H9 (cell line): ENCODE measurements at regions not wholly inside any gene's neighbourhood (a gene's known extent, or its start where the extent isn't known, plus 50 kb on each side); places are given as distances from the start of the nearest gene placed in this dataset.

ENCODE experiments used
- DNase-seq: peaks from one replicate; pipeline ENCODE4 v3.0.0-alpha.2; 2017
- H2AFZ ChIP-seq: one replicate; pipeline ENCODE4 v1.6.1; 2013; ENCODE audit warnings: mild to moderate bottlenecking, low read length, control low read depth, moderate library complexity
- H2AK5ac ChIP-seq: 2 replicates; pipeline ENCODE4 v1.6.1; 2013; ENCODE audit warnings: low read length, control low read depth, mixed read lengths; ENCODE audit not compliant: insufficient read length
- H2BK120ac ChIP-seq: one replicate; pipeline ENCODE4 v1.6.1; 2013; ENCODE audit warnings: low read depth, mild to moderate bottlenecking, low read length, control low read depth, inconsistent platforms; ENCODE audit not compliant: poor library complexity, severe bottlenecking
- H2BK12ac ChIP-seq: 2 replicates; pipeline ENCODE4 v1.6.1; 2013; ENCODE audit warnings: low read length, control low read depth, mixed read lengths, low read depth; ENCODE audit not compliant: insufficient read length
- H2BK15ac ChIP-seq: 2 replicates; pipeline ENCODE4 v1.6.1; 2013; ENCODE audit warnings: low read depth, low read length, control low read depth
- H2BK20ac ChIP-seq: one replicate; pipeline ENCODE4 v1.6.1; 2013; ENCODE audit warnings: low read depth, mild to moderate bottlenecking, low read length, control low read depth, inconsistent platforms; ENCODE audit not compliant: poor library complexity, severe bottlenecking
- H2BK5ac ChIP-seq: 2 replicates; pipeline ENCODE4 v1.6.1; 2013; ENCODE audit warnings: low read length, control low read depth, mixed read lengths; ENCODE audit not compliant: insufficient read length
- H3K14ac ChIP-seq: 2 replicates; pipeline ENCODE4 v1.6.1; 2013; ENCODE audit warnings: low read length, control low read depth; ENCODE audit not compliant: insufficient read depth
- H3K18ac ChIP-seq: 2 replicates; pipeline ENCODE4 v1.6.1; 2013; ENCODE audit warnings: low read depth, mild to moderate bottlenecking, mixed read lengths, low read length, control low read depth; ENCODE audit not compliant: insufficient read length
- H3K23ac ChIP-seq: 2 replicates; pipeline ENCODE4 v1.6.1; 2013; ENCODE audit warnings: low read length, control low read depth, mixed read lengths, low read depth; ENCODE audit not compliant: insufficient read length
- H3K23me2 ChIP-seq: 2 replicates; pipeline ENCODE4 v1.6.1; 2013; ENCODE audit warnings: low read depth, mild to moderate bottlenecking, mixed read lengths, low read length, control low read depth; ENCODE audit not compliant: insufficient read length, poor library complexity, severe bottlenecking
- H3K27ac ChIP-seq: 2 replicates; pipeline ENCODE4 v1.5.1; 2013; ENCODE audit warnings: low read length, control low read depth, mixed read lengths, low read depth; ENCODE audit not compliant: insufficient read length
- H3K27me3 ChIP-seq: 2 replicates; pipeline ENCODE4 v1.6.1; 2013; ENCODE audit warnings: low read length, control low read depth, inconsistent platforms; ENCODE audit not compliant: insufficient read depth
- H3K4ac ChIP-seq: 2 replicates; pipeline ENCODE4 v1.6.1; 2013; ENCODE audit warnings: low read depth, mild to moderate bottlenecking, control low read depth, inconsistent platforms, low read length, moderate library complexity
- H3K4me1 ChIP-seq: 2 replicates; pipeline ENCODE4 v1.6.1; 2013; ENCODE audit warnings: low read length, control low read depth, inconsistent platforms; ENCODE audit not compliant: insufficient read depth
- H3K4me2 ChIP-seq: 2 replicates; pipeline ENCODE4 v1.6.1; 2013; ENCODE audit warnings: low read length, control low read depth, mixed read lengths; ENCODE audit not compliant: insufficient read length, insufficient read depth
- H3K56ac ChIP-seq: 2 replicates; pipeline ENCODE4 v1.6.1; 2013; ENCODE audit warnings: low read depth, mild to moderate bottlenecking, mixed read lengths, low read length, control low read depth; ENCODE audit not compliant: insufficient read length
- H3K79me1 ChIP-seq: 2 replicates; pipeline ENCODE4 v1.6.1; 2013; ENCODE audit warnings: low read depth, mild to moderate bottlenecking, moderate library complexity, low read length, control low read depth, inconsistent platforms; ENCODE audit not compliant: insufficient read depth, poor library complexity, severe bottlenecking
- H3K79me2 ChIP-seq: 2 replicates; pipeline ENCODE4 v1.6.1; 2013; ENCODE audit warnings: low read length, control low read depth, inconsistent platforms; ENCODE audit not compliant: insufficient read depth
- H3K9ac ChIP-seq: 2 replicates; pipeline ENCODE4 v1.6.1; 2013; ENCODE audit warnings: low read length, control low read depth, mixed read lengths; ENCODE audit not compliant: insufficient read length; ENCODE audit errors: extremely low read depth
- H3K9me3 ChIP-seq: one replicate; pipeline ENCODE4 v1.6.1; 2013; ENCODE audit warnings: low read depth, low read length, inconsistent platforms; ENCODE audit not compliant: control insufficient read depth
- H3T11ph ChIP-seq: one replicate; pipeline ENCODE4 v1.6.1; 2013; ENCODE audit warnings: mild to moderate bottlenecking, low read length, control low read depth, inconsistent platforms
- H4K20me1 ChIP-seq: one replicate; pipeline ENCODE4 v1.6.1; 2013; ENCODE audit not compliant: control insufficient read depth, insufficient read length, insufficient read depth
- H4K5ac ChIP-seq: 2 replicates; pipeline ENCODE4 v1.6.1; 2013; ENCODE audit warnings: low read depth, mild to moderate bottlenecking, mixed read lengths, low read length, control low read depth; ENCODE audit not compliant: insufficient read length
- H4K8ac ChIP-seq: replicated peaks from 2 replicates; pipeline ENCODE4 v1.6.1; 2013; ENCODE audit warnings: low read length, control low read depth, mixed read lengths, low read depth; ENCODE audit not compliant: insufficient read length
- H4K91ac ChIP-seq: 2 replicates; pipeline ENCODE4 v1.6.1; 2013; ENCODE audit warnings: low read depth, mild to moderate bottlenecking, moderate library complexity, mixed read lengths, low read length, control low read depth; ENCODE audit not compliant: insufficient read length
- H3K27ac Mint-ChIP-seq, 3 experiments: 2 replicates in 2 of 3; 3 replicates in 1 of 3; pipeline ENCODE4 v1.8.0; 2020 to 2021; ENCODE audit warnings: mixed read lengths in 3 of 3, mild to moderate bottlenecking in 1 of 3, moderate library complexity in 1 of 3
- H3K27me3 Mint-ChIP-seq: 2 replicates; pipeline ENCODE4 v1.8.0; 2021; ENCODE audit warnings: low read depth, mild to moderate bottlenecking, moderate library complexity, mixed read lengths
- H3K36me3 Mint-ChIP-seq, 3 experiments: 2 replicates in 2 of 3; 3 replicates in 1 of 3; pipeline ENCODE4 v1.8.0; 2020 to 2021; ENCODE audit warnings: low read depth in 3 of 3, mixed read lengths in 3 of 3; ENCODE audit not compliant: insufficient read depth in 1 of 3
- H3K4me1 Mint-ChIP-seq, 2 experiments: 2 replicates each; pipeline ENCODE4 v1.8.0; 2020; ENCODE audit warnings: mixed read lengths in 2 of 2
- H3K4me3 Mint-ChIP-seq, 2 experiments: 2 replicates in 1 of 2; 3 replicates in 1 of 2; pipeline ENCODE4 v1.8.0; 2020 to 2021; ENCODE audit warnings: mild to moderate bottlenecking in 2 of 2, mixed read lengths in 2 of 2, moderate library complexity in 1 of 2
- H3K9me3 Mint-ChIP-seq, 2 experiments: 2 replicates in 1 of 2; 3 replicates in 1 of 2; pipeline ENCODE4 v1.8.0; 2020; ENCODE audit warnings: mild to moderate bottlenecking in 2 of 2, mixed read lengths in 2 of 2, moderate library complexity in 1 of 2
- CTCF ChIP-seq: fragments of 200-600 bp; sonication (generic); conservative IDR thresholded peaks from 3 replicates; pipeline ENCODE4 v1.8.0; 2021; ENCODE audit warnings: antibody characterized with exemption, mild to moderate bottlenecking
- WGBS: extraction: QIAGEN DNeasy Blood & Tissue Kit; methylation state at CpG from one replicate; pipeline ENCODE4 v1.1.7; 2013; ENCODE audit warnings: missing lambda C conversion rate, low lambda C conversion rate, mixed read lengths; ENCODE audit not compliant: insufficient read length; ENCODE audit errors: extremely low coverage; 5-methylcytosine and 5-hydroxymethylcytosine counted together

GRCh38 chr14:66322564-66322963 is 163.6 kb upstream of the CCDC196 start:
- no peak overlapping the region for H3K18ac ChIP-seq
- H3K56ac ChIP-seq: no peak overlapping the region
- H4K5ac ChIP-seq: no peak overlapping the region
- Mint-ChIP-seq H3K4me1 (peaks cover 0 to 2% of the 10 kb centered on the region in 2 experiments; a peak in 1 of 4 replicates), H3K27ac (no peak overlapping the region), H3K9me3 (peaks cover 5 to 12% of the 10 kb centered on the region in 2 experiments; a peak in 4 of 5 replicates), H3K4me3 (no peak overlapping the region), H3K36me3 (peaks cover 0 to 4% (median 0%) of the 10 kb centered on the region in 3 experiments; a peak in 2 of 7 replicates), H3K27me3 (no peaks in the 10 kb centered on the region; the same call in 1 of the 2 replicates)
- DNase-seq: no peak
- WGBS: no CpG with 5 or more reads among the region's 1 CpG
- no peaks in the 10 kb centered on the region for H4K20me1 ChIP-seq
- H2BK5ac ChIP-seq: no peak overlapping the region
- H3T11ph ChIP-seq: no peak overlapping the region
- no peak for TF ChIP-seq CTCF
- H3K4me1 ChIP-seq: no peaks in the 10 kb centered on the region
- H3K79me2 ChIP-seq: no peaks in the 10 kb centered on the region
- H3K9me3 ChIP-seq: no peaks in the 10 kb centered on the region
- H2BK12ac ChIP-seq: no peak overlapping the region
- H3K27ac ChIP-seq: no peak overlapping the region
- no peak overlapping the region for H3K23ac ChIP-seq
- no peak overlapping the region for H2AFZ ChIP-seq
- no peak overlapping the region for H3K9ac ChIP-seq
- H3K23me2 ChIP-seq: no peaks in the 10 kb centered on the region
- no peak overlapping the region for H3K4ac ChIP-seq
- no peak overlapping the region for H3K4me2 ChIP-seq
- H3K14ac ChIP-seq: no peak overlapping the region
- H2BK20ac ChIP-seq: no peak overlapping the region
- H2BK15ac ChIP-seq: no peak overlapping the region
- H4K91ac ChIP-seq: no peak overlapping the region
- H3K79me1 ChIP-seq: no peaks in the 10 kb centered on the region
- H2AK5ac ChIP-seq: no peak overlapping the region
- H3K27me3 ChIP-seq: no peaks in the 10 kb centered on the region
- H2BK120ac ChIP-seq: no peak overlapping the region
- H4K8ac ChIP-seq: no peak overlapping the region
